H9 (cell line): ENCODE measurements at regions not wholly inside any gene's neighbourhood (a gene's known extent, or its start where the extent isn't known, plus 50 kb on each side); places are given as distances from the start of the nearest gene placed in this dataset.

Experiments used
- DNase-seq: peaks from one replicate; pipeline ENCODE4 v3.0.0-alpha.2; 2017
- H2AFZ ChIP-seq: one replicate; pipeline ENCODE4 v1.6.1; 2013; ENCODE audit warnings: mild to moderate bottlenecking, low read length, control low read depth, moderate library complexity
- H2AK5ac ChIP-seq: 2 replicates; pipeline ENCODE4 v1.6.1; 2013; ENCODE audit warnings: low read length, control low read depth, mixed read lengths; ENCODE audit not compliant: insufficient read length
- H2BK120ac ChIP-seq: one replicate; pipeline ENCODE4 v1.6.1; 2013; ENCODE audit warnings: low read depth, mild to moderate bottlenecking, low read length, control low read depth, inconsistent platforms; ENCODE audit not compliant: poor library complexity, severe bottlenecking
- H2BK12ac ChIP-seq: 2 replicates; pipeline ENCODE4 v1.6.1; 2013; ENCODE audit warnings: low read length, control low read depth, mixed read lengths, low read depth; ENCODE audit not compliant: insufficient read length
- H2BK15ac ChIP-seq: 2 replicates; pipeline ENCODE4 v1.6.1; 2013; ENCODE audit warnings: low read depth, low read length, control low read depth
- H2BK20ac ChIP-seq: one replicate; pipeline ENCODE4 v1.6.1; 2013; ENCODE audit warnings: low read depth, mild to moderate bottlenecking, low read length, control low read depth, inconsistent platforms; ENCODE audit not compliant: poor library complexity, severe bottlenecking
- H2BK5ac ChIP-seq: 2 replicates; pipeline ENCODE4 v1.6.1; 2013; ENCODE audit warnings: low read length, control low read depth, mixed read lengths; ENCODE audit not compliant: insufficient read length
- H3K14ac ChIP-seq: 2 replicates; pipeline ENCODE4 v1.6.1; 2013; ENCODE audit warnings: low read length, control low read depth; ENCODE audit not compliant: insufficient read depth
- H3K18ac ChIP-seq: 2 replicates; pipeline ENCODE4 v1.6.1; 2013; ENCODE audit warnings: low read depth, mild to moderate bottlenecking, mixed read lengths, low read length, control low read depth; ENCODE audit not compliant: insufficient read length
- H3K23ac ChIP-seq: 2 replicates; pipeline ENCODE4 v1.6.1; 2013; ENCODE audit warnings: low read length, control low read depth, mixed read lengths, low read depth; ENCODE audit not compliant: insufficient read length
- H3K23me2 ChIP-seq: 2 replicates; pipeline ENCODE4 v1.6.1; 2013; ENCODE audit warnings: low read depth, mild to moderate bottlenecking, mixed read lengths, low read length, control low read depth; ENCODE audit not compliant: insufficient read length, poor library complexity, severe bottlenecking
- H3K27ac ChIP-seq: 2 replicates; pipeline ENCODE4 v1.5.1; 2013; ENCODE audit warnings: low read length, control low read depth, mixed read lengths, low read depth; ENCODE audit not compliant: insufficient read length
- H3K27me3 ChIP-seq: 2 replicates; pipeline ENCODE4 v1.6.1; 2013; ENCODE audit warnings: low read length, control low read depth, inconsistent platforms; ENCODE audit not compliant: insufficient read depth
- H3K4ac ChIP-seq: 2 replicates; pipeline ENCODE4 v1.6.1; 2013; ENCODE audit warnings: low read depth, mild to moderate bottlenecking, control low read depth, inconsistent platforms, low read length, moderate library complexity
- H3K4me1 ChIP-seq: 2 replicates; pipeline ENCODE4 v1.6.1; 2013; ENCODE audit warnings: low read length, control low read depth, inconsistent platforms; ENCODE audit not compliant: insufficient read depth
- H3K4me2 ChIP-seq: 2 replicates; pipeline ENCODE4 v1.6.1; 2013; ENCODE audit warnings: low read length, control low read depth, mixed read lengths; ENCODE audit not compliant: insufficient read length, insufficient read depth
- H3K56ac ChIP-seq: 2 replicates; pipeline ENCODE4 v1.6.1; 2013; ENCODE audit warnings: low read depth, mild to moderate bottlenecking, mixed read lengths, low read length, control low read depth; ENCODE audit not compliant: insufficient read length
- H3K79me1 ChIP-seq: 2 replicates; pipeline ENCODE4 v1.6.1; 2013; ENCODE audit warnings: low read depth, mild to moderate bottlenecking, moderate library complexity, low read length, control low read depth, inconsistent platforms; ENCODE audit not compliant: insufficient read depth, poor library complexity, severe bottlenecking
- H3K79me2 ChIP-seq: 2 replicates; pipeline ENCODE4 v1.6.1; 2013; ENCODE audit warnings: low read length, control low read depth, inconsistent platforms; ENCODE audit not compliant: insufficient read depth
- H3K9ac ChIP-seq: 2 replicates; pipeline ENCODE4 v1.6.1; 2013; ENCODE audit warnings: low read length, control low read depth, mixed read lengths; ENCODE audit not compliant: insufficient read length; ENCODE audit errors: extremely low read depth
- H3K9me3 ChIP-seq: one replicate; pipeline ENCODE4 v1.6.1; 2013; ENCODE audit warnings: low read depth, low read length, inconsistent platforms; ENCODE audit not compliant: control insufficient read depth
- H3T11ph ChIP-seq: one replicate; pipeline ENCODE4 v1.6.1; 2013; ENCODE audit warnings: mild to moderate bottlenecking, low read length, control low read depth, inconsistent platforms
- H4K20me1 ChIP-seq: one replicate; pipeline ENCODE4 v1.6.1; 2013; ENCODE audit not compliant: control insufficient read depth, insufficient read length, insufficient read depth
- H4K5ac ChIP-seq: 2 replicates; pipeline ENCODE4 v1.6.1; 2013; ENCODE audit warnings: low read depth, mild to moderate bottlenecking, mixed read lengths, low read length, control low read depth; ENCODE audit not compliant: insufficient read length
- H4K8ac ChIP-seq: replicated peaks from 2 replicates; pipeline ENCODE4 v1.6.1; 2013; ENCODE audit warnings: low read length, control low read depth, mixed read lengths, low read depth; ENCODE audit not compliant: insufficient read length
- H4K91ac ChIP-seq: 2 replicates; pipeline ENCODE4 v1.6.1; 2013; ENCODE audit warnings: low read depth, mild to moderate bottlenecking, moderate library complexity, mixed read lengths, low read length, control low read depth; ENCODE audit not compliant: insufficient read length
- H3K27ac Mint-ChIP-seq, 3 experiments: 2 replicates in 2 of 3; 3 replicates in 1 of 3; pipeline ENCODE4 v1.8.0; 2020 to 2021; ENCODE audit warnings: mixed read lengths in 3 of 3, mild to moderate bottlenecking in 1 of 3, moderate library complexity in 1 of 3
- H3K27me3 Mint-ChIP-seq: 2 replicates; pipeline ENCODE4 v1.8.0; 2021; ENCODE audit warnings: low read depth, mild to moderate bottlenecking, moderate library complexity, mixed read lengths
- H3K36me3 Mint-ChIP-seq, 3 experiments: 2 replicates in 2 of 3; 3 replicates in 1 of 3; pipeline ENCODE4 v1.8.0; 2020 to 2021; ENCODE audit warnings: low read depth in 3 of 3, mixed read lengths in 3 of 3; ENCODE audit not compliant: insufficient read depth in 1 of 3
- H3K4me1 Mint-ChIP-seq, 2 experiments: 2 replicates each; pipeline ENCODE4 v1.8.0; 2020; ENCODE audit warnings: mixed read lengths in 2 of 2
- H3K4me3 Mint-ChIP-seq, 2 experiments: 2 replicates in 1 of 2; 3 replicates in 1 of 2; pipeline ENCODE4 v1.8.0; 2020 to 2021; ENCODE audit warnings: mild to moderate bottlenecking in 2 of 2, mixed read lengths in 2 of 2, moderate library complexity in 1 of 2
- H3K9me3 Mint-ChIP-seq, 2 experiments: 2 replicates in 1 of 2; 3 replicates in 1 of 2; pipeline ENCODE4 v1.8.0; 2020; ENCODE audit warnings: mild to moderate bottlenecking in 2 of 2, mixed read lengths in 2 of 2, moderate library complexity in 1 of 2
- CTCF ChIP-seq: fragments of 200-600 bp; sonication (generic); conservative IDR thresholded peaks from 3 replicates; pipeline ENCODE4 v1.8.0; 2021; ENCODE audit warnings: antibody characterized with exemption, mild to moderate bottlenecking
- WGBS: extraction: QIAGEN DNeasy Blood & Tissue Kit; methylation state at CpG from one replicate; pipeline ENCODE4 v1.1.7; 2013; ENCODE audit warnings: missing lambda C conversion rate, low lambda C conversion rate, mixed read lengths; ENCODE audit not compliant: insufficient read length; ENCODE audit errors: extremely low coverage; 5-methylcytosine and 5-hydroxymethylcytosine counted together

- Mint-ChIP-seq H3K27ac (no peak overlapping the region; a peak in 1 of 7 replicates), H3K9me3 (peaks cover 2 to 3% of the 10 kb centered on the region in 2 experiments; a peak in 3 of 5 replicates)
- H3K79me1 ChIP-seq: no peaks in the 10 kb centered on the region
Measured at GRCh38 chr16:87233928-87234327, 83.3 kb downstream of the C16orf95 start.

More at GRCh38 chr16:87233928-87234327, 83.3 kb downstream of the C16orf95 start:
- H3K4me2 ChIP-seq: no peak overlapping the region
- H3K14ac ChIP-seq: no peak overlapping the region
- TF ChIP-seq CTCF: peak; percentile 56
- no peak overlapping the region for H4K5ac ChIP-seq
- H3K4ac ChIP-seq: no peak overlapping the region
- peaks cover 3% of the 10 kb centered on the region for H3K9me3 ChIP-seq
- H3K18ac ChIP-seq: no peak overlapping the region
- H2BK20ac ChIP-seq: no peak overlapping the region
- peaks cover 2% of the 10 kb centered on the region; the same call in 1 of the 2 replicates for H3K27me3 Mint-ChIP-seq
- no peaks in the 10 kb centered on the region for H3K79me2 ChIP-seq
- H3K4me1 Mint-ChIP-seq: peaks cover 4 to 14% of the 10 kb centered on the region in 2 experiments
- peak; percentile 46 for DNase-seq
- H3T11ph ChIP-seq: no peak overlapping the region
- no peak overlapping the region for H4K91ac ChIP-seq
- no peaks in the 10 kb centered on the region for H3K4me1 ChIP-seq
- H3K9ac ChIP-seq: no peak overlapping the region
- H3K36me3 Mint-ChIP-seq: no peaks in the 10 kb centered on the region
- no peak overlapping the region for H3K27ac ChIP-seq
- H3K27me3 ChIP-seq: no peaks in the 10 kb centered on the region
- H4K8ac ChIP-seq: no peak overlapping the region
- no peak overlapping the region for H2BK12ac ChIP-seq
- H3K4me3 Mint-ChIP-seq: no peak overlapping the region
- no peak overlapping the region for H2BK15ac ChIP-seq
- no peak overlapping the region for H3K23ac ChIP-seq
- H2BK5ac ChIP-seq: no peak overlapping the region
- H3K56ac ChIP-seq: no peak overlapping the region
- H2BK120ac ChIP-seq: no peak overlapping the region
- H4K20me1 ChIP-seq: no peaks in the 10 kb centered on the region
- no peak overlapping the region for H2AFZ ChIP-seq
- no peaks in the 10 kb centered on the region for H3K23me2 ChIP-seq
- no peak overlapping the region for H2AK5ac ChIP-seq
- no CpG with 5 or more reads among the region's 10 CpGs for WGBS
